ENCODE measurements at regions not wholly inside any gene's neighbourhood (a gene's known extent, or its start where the extent isn't known, plus 50 kb on each side); places are given as distances from the start of the nearest gene placed in this dataset.

GRCh38 chr2:75340560-75340959, 141.2 kb upstream of the TACR1 start:
- no peak for ATAC-seq
- H4K20me1 ChIP-seq (replicated peaks; ENCODE audit: insufficient read depth), result no peaks in the 10 kb centered on the region
- H3K36me3 ChIP-seq (ENCODE audit: insufficient read depth), result no peaks in the 10 kb centered on the region
- no peaks in the 10 kb centered on the region for H3K9me2 ChIP-seq (ENCODE audit: insufficient read depth)
- no peaks in the 10 kb centered on the region for H3F3A ChIP-seq (replicated peaks; ENCODE audit: low read depth)
- peaks cover 44% of the 10 kb centered on the region for H3K4me1 ChIP-seq (ENCODE audit: insufficient read depth)
- Mint-ChIP-seq H3K27me3 (ENCODE audit: insufficient read depth, low read depth, poor library complexity) (peaks cover 3% of the 10 kb centered on the region), H3K36me3 (ENCODE audit: low read depth) (no peaks in the 10 kb centered on the region), H3K4me1 (peaks cover 39% of the 10 kb centered on the region), H3K9me3 (no peaks in the 10 kb centered on the region), H3K27ac (no peak overlapping the region), H3K4me3 (no peak overlapping the region)
- no peaks in the 10 kb centered on the region for H3K79me2 ChIP-seq (replicated peaks; ENCODE audit: insufficient read depth)
- H3K4me2 ChIP-seq, result no peak overlapping the region
- no peak overlapping the region for H3K4me3 ChIP-seq
- no peak for DNase-seq (ENCODE audit: low spot score)
- no peaks in the 10 kb centered on the region for H3K27me3 ChIP-seq (ENCODE audit: insufficient read depth)
- H2AFZ ChIP-seq, result no peak overlapping the region
- no peak overlapping the region for H3K27ac ChIP-seq (ENCODE audit: low read depth)
- TF ChIP-seq CREB1 (CRISPR knock-in tag; IDR thresholded peaks at IDR 0.05; ENCODE audit: low read depth) (no peak), ZNF114 (CRISPR knock-in tag; IDR thresholded peaks at IDR 0.05) (no peak), JUNB (IDR thresholded peaks at IDR 0.05; ENCODE audit: unreplicated experiment) (no peak), ETS1 (IDR thresholded peaks at IDR 0.05) (no peak), STAT1 (IDR thresholded peaks at IDR 0.05; ENCODE audit: unreplicated experiment) (no peak), NANOG (IDR thresholded peaks at IDR 0.05; ENCODE audit: borderline replicate concordance) (no peak), ZNF331 (CRISPR knock-in tag; IDR thresholded peaks at IDR 0.05; ENCODE audit: low read depth) (no peak), EZH2phosphoT487 (IDR thresholded peaks at IDR 0.05; ENCODE audit: unreplicated experiment) (no peak), ZNF462 (CRISPR knock-in tag; IDR thresholded peaks at IDR 0.05) (no peak), POLR2AphosphoS5 (IDR thresholded peaks at IDR 0.05; ENCODE audit: low read depth) (no peak), REST (IDR thresholded peaks at IDR 0.05; ENCODE audit: unreplicated experiment) (no peak)

All from GM23338 (cell line).